Panc1 (cell line): ENCODE measurements at regions not wholly inside any gene's neighbourhood (a gene's known extent, or its start where the extent isn't known, plus 50 kb on each side); places are given as distances from the start of the nearest gene placed in this dataset.

ENCODE experiments used
- CTCF ChIP-seq: fragments of 450-650 bp; IDR thresholded peaks from 2 replicates; pipeline ENCODE4 v1.5.1; 2017; ENCODE audit warnings: mild to moderate bottlenecking
- POLR2AphosphoS5 ChIP-seq: IDR thresholded peaks from 2 replicates; pipeline ENCODE4 v1.6.1; 2012; ENCODE audit warnings: mild to moderate bottlenecking, low read depth, low read length, moderate library complexity
- REST ChIP-seq, 2 experiments: IDR thresholded peaks; 2 replicates each; pipeline ENCODE4 v1.6.1; 2011 to 2012; ENCODE audit warnings: low read depth in 2 of 2, control low read depth in 1 of 2, low read length in 1 of 2, mild to moderate bottlenecking in 1 of 2, moderate library complexity in 1 of 2; ENCODE audit not compliant: insufficient read depth in 1 of 2

GRCh38 chr15:98420837-98421236, 227.5 kb upstream of the IGF1R start:
- TF ChIP-seq CTCF: no peak
- TF ChIP-seq REST (IDR thresholded peaks at IDR 0.05; ENCODE audit: insufficient read depth in 1 of 2, low read depth in 2 of 2, low read length in 1 of 2): no peak
- no peak for TF ChIP-seq POLR2AphosphoS5
